ENCODE measurements at regions not wholly inside any gene's neighbourhood (a gene's known extent, or its start where the extent isn't known, plus 50 kb on each side); places are given as distances from the start of the nearest gene placed in this dataset.

DNA sequence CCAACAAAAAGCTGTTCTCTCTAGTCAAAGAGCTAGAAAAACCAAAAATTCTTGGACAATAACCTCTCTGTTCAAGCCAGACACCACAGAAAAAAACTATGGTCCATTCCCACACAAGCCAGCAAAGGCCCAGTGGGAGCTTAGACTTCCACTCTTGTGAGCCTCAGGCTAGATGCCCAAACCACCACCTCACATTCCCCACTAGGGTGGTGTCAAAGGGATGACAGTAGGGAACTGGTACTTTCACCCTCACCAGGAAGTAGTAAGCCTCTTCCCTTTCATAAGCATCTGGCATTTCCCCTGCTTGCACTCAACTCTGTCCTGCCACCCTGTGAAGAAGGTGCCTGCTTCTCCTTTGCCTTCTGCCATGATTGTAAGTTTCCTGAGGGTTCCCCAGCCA is 58.4 kb upstream of the RNF217 start:
- Histone ChIP-seq H4K20me1 (ENCODE audit: insufficient read depth) (no peaks in the 10 kb centered on the region), H3K9me3 (ENCODE audit: insufficient read depth, low read depth) (no peaks in the 10 kb centered on the region), H3K79me2 (ENCODE audit: low read depth) (no peaks in the 10 kb centered on the region), H3K27me3 (ENCODE audit: insufficient read depth, low read depth) (no peaks in the 10 kb centered on the region), H3F3A (ENCODE audit: insufficient read depth, low read depth) (no peaks in the 10 kb centered on the region), H3K4me3 (no peak overlapping the region), H3K4me1 (replicated peaks; ENCODE audit: insufficient read depth) (no peaks in the 10 kb centered on the region), H3K27ac (no peak overlapping the region), H2AFZ (no peak overlapping the region), H3K36me3 (ENCODE audit: low read depth) (no peaks in the 10 kb centered on the region), H3K9me2 (ENCODE audit: insufficient read depth) (0 out of 2 replicates have a peak, but pooled peaks cover 3% of the 10 kb centered on the region), H3K4me2 (no peak overlapping the region)
- intact Hi-C loops (cut with micrococcal nuclease; ENCODE audit: unreplicated experiment): no loop called here
- ChIA-PET CTCF (no interaction called here), POLR2A (ENCODE audit: unreplicated experiment) (interaction anchor here (0.5 kb wide), 1 partner anchor 28 kb away, joined by 3 read pairs; no protein-coding TSS in a partner anchor)
- no TSS peak for BruUV-seq (replicated peaks)
- no peak for DNase-seq
- TF ChIP-seq, protein P1, sequence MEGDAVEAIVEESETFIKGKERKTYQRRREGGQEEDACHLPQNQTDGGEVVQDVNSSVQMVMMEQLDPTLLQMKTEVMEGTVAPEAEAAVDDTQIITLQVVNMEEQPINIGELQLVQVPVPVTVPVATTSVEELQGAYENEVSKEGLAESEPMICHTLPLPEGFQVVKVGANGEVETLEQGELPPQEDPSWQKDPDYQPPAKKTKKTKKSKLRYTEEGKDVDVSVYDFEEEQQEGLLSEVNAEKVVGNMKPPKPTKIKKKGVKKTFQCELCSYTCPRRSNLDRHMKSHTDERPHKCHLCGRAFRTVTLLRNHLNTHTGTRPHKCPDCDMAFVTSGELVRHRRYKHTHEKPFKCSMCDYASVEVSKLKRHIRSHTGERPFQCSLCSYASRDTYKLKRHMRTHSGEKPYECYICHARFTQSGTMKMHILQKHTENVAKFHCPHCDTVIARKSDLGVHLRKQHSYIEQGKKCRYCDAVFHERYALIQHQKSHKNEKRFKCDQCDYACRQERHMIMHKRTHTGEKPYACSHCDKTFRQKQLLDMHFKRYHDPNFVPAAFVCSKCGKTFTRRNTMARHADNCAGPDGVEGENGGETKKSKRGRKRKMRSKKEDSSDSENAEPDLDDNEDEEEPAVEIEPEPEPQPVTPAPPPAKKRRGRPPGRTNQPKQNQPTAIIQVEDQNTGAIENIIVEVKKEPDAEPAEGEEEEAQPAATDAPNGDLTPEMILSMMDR (conservative IDR thresholded peaks at IDR 0.05): no peak
- TF ChIP-seq EZH2 (IDR thresholded peaks at IDR 0.05; ENCODE audit: low read depth): no peak

DNA sequence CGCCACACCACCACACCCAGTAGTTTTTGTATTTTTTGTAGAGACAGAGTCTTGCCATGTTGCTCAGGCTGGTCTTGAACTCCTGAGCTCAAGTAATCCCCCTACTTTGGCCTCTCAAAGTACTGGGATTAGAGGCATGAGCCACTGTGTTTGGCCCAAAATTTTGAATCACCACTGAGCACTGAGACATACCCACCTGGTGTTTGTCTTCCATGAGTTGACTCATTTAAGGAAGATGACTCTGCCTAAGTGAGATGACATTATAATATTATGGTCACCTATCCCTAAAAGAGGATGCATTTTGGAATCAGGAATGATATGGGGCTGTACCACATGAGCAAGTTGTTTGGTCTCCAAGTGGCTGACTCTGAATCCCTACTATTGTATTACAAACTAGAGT is 54.6 kb upstream of the RNF217 start:
- H3K4me1 ChIP-seq (replicated peaks; ENCODE audit: insufficient read depth): no peaks in the 10 kb centered on the region
- BruUV-seq (replicated peaks): no TSS peak
- no peaks in the 10 kb centered on the region for H3K79me2 ChIP-seq (ENCODE audit: low read depth)
- no peak overlapping the region for H2AFZ ChIP-seq
- no peak overlapping the region for H3K27ac ChIP-seq
- no peaks in the 10 kb centered on the region for H3K9me3 ChIP-seq (ENCODE audit: insufficient read depth, low read depth)
- DNase-seq: no peak
- TF ChIP-seq EZH2 (IDR thresholded peaks at IDR 0.05; ENCODE audit: low read depth): no peak
- TF ChIP-seq, protein P1 (conservative IDR thresholded peaks at IDR 0.05): no peak
- no peaks in the 10 kb centered on the region for H3K27me3 ChIP-seq (ENCODE audit: insufficient read depth, low read depth)
- POLR2A ChIA-PET (ENCODE audit: unreplicated experiment): no interaction called here
- H3F3A ChIP-seq (ENCODE audit: insufficient read depth, low read depth): no peaks in the 10 kb centered on the region
- H3K36me3 ChIP-seq (ENCODE audit: low read depth): no peaks in the 10 kb centered on the region
- no peak overlapping the region for H3K4me3 ChIP-seq
- CTCF ChIA-PET: no interaction called here
- H4K20me1 ChIP-seq (ENCODE audit: insufficient read depth): no peaks in the 10 kb centered on the region
- H3K4me2 ChIP-seq: no peak overlapping the region
- intact Hi-C loops (cut with micrococcal nuclease; ENCODE audit: unreplicated experiment): no loop called here
- H3K9me2 ChIP-seq (ENCODE audit: insufficient read depth): 0 out of 2 replicates have a peak, but pooled peaks cover 3% of the 10 kb centered on the region

Data from PC-9 (cell line).